ENCODE measurements at regions not wholly inside any gene's neighbourhood (a gene's known extent, or its start where the extent isn't known, plus 50 kb on each side); places are given as distances from the start of the nearest gene placed in this dataset.

- Histone ChIP-seq H3K9me3 (ENCODE audit: low read depth, low read length) (no peaks in the 10 kb centered on the region), H3K27ac (no peak overlapping the region), H3K4me3 (no peak overlapping the region), H3K36me3 (ENCODE audit: insufficient read depth, low read length) (no peaks in the 10 kb centered on the region), H3K9ac (ENCODE audit: insufficient read length) (no peak overlapping the region)
- no peak for TF ChIP-seq FOXP2 (optimal IDR thresholded peaks at IDR 0.05; ENCODE audit: control extremely low read depth, extremely low read length, insufficient read depth)
- TF ChIP-seq EZH2 (IDR thresholded peaks at IDR 0.05), result no peak
- TF ChIP-seq POLR2AphosphoS5 (IDR thresholded peaks at IDR 0.05; ENCODE audit: borderline replicate concordance, low read depth, low read length), result no peak
- no peak for DNase-seq (ENCODE audit: low read depth, low spot score)
Measured at GRCh38 chr16:65480281-65481091, 358.6 kb upstream of the CDH11 start.

DNA sequence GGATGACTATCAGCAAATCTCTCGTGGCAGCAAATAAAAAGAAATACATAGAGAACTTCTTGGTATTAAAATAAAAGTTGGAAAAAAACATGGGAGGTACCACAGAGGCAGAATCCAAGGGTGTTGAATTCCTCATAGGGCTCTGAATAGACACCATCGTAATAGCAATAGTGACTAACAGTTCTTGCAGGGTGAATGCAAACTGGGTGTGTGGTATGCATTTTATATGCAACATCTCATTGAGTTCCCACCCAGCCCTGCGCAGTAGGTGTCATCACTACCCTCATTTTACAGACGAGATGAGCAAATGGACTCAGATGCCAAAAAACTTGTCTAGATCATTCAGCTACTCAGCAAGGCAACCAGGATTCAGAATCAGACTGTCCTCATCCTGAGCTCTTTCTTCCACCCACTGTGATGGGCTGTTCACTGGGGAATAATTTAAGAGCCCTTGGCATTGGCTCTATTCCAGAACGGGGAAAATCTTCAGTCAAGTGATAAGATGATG, 354.6 kb upstream of the CDH11 start:
- no peak for TF ChIP-seq EZH2 (IDR thresholded peaks at IDR 0.05)
- no peak for TF ChIP-seq FOXP2 (optimal IDR thresholded peaks at IDR 0.05; ENCODE audit: control extremely low read depth, extremely low read length, insufficient read depth)
- no peak for TF ChIP-seq POLR2AphosphoS5 (IDR thresholded peaks at IDR 0.05; ENCODE audit: borderline replicate concordance, low read depth, low read length)
- Histone ChIP-seq H3K36me3 (ENCODE audit: insufficient read depth, low read length) (no peaks in the 10 kb centered on the region), H3K9me3 (ENCODE audit: low read depth, low read length) (no peaks in the 10 kb centered on the region), H3K27ac (no peak overlapping the region), H3K9ac (ENCODE audit: insufficient read length) (no peak overlapping the region), H3K4me3 (no peak overlapping the region)
- DNase-seq (ENCODE audit: low read depth, low spot score), result no peak

GRCh38 chr16:65473699-65474098, 351.8 kb upstream of the CDH11 start:
- DNase-seq (ENCODE audit: low read depth, low spot score), result no peak
- TF ChIP-seq EZH2 (IDR thresholded peaks at IDR 0.05) (no peak), FOXP2 (optimal IDR thresholded peaks at IDR 0.05; ENCODE audit: control extremely low read depth, extremely low read length, insufficient read depth) (no peak)
- Histone ChIP-seq H3K4me3 (no peak overlapping the region), H3K27ac (no peak overlapping the region), H3K9me3 (ENCODE audit: low read depth, low read length) (no peaks in the 10 kb centered on the region), H3K36me3 (ENCODE audit: insufficient read depth, low read length) (no peaks in the 10 kb centered on the region), H3K9ac (ENCODE audit: insufficient read length) (no peak overlapping the region)

DNA sequence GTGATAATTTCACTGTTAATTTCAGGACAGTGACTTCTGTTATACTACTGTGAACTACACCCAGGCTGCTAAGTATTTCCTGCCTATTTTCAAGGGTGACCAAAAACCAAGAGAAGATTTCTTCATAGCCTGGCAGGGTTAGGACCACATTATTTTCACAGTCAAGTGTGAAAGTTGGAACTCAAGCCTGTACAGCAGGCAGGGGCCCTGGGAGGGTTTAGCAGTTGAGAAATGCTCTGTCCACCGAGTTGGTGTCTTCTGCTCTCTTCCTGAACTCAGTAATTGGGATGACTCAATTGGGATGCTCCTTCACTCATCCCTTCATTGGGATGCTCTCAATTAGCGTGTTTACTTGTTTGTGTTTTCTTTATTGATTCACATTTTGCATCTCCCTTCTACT, 347.3 kb upstream of the CDH11 start:
- Histone ChIP-seq H3K4me3 (no peak overlapping the region), H3K36me3 (ENCODE audit: insufficient read depth, low read length) (no peaks in the 10 kb centered on the region), H3K9me3 (ENCODE audit: low read depth, low read length) (no peaks in the 10 kb centered on the region), H3K27ac (no peak overlapping the region), H3K9ac (ENCODE audit: insufficient read length) (no peak overlapping the region)
- no peak for TF ChIP-seq POLR2AphosphoS5 (IDR thresholded peaks at IDR 0.05; ENCODE audit: borderline replicate concordance, low read depth, low read length)
- TF ChIP-seq FOXP2 (optimal IDR thresholded peaks at IDR 0.05; ENCODE audit: control extremely low read depth, extremely low read length, insufficient read depth), result no peak
- TF ChIP-seq EZH2 (IDR thresholded peaks at IDR 0.05), result no peak
- no peak for DNase-seq (ENCODE audit: low read depth, low spot score)

- H3K9ac ChIP-seq (ENCODE audit: insufficient read length), result no peak overlapping the region
- H3K27ac ChIP-seq, result no peak overlapping the region
- H3K4me3 ChIP-seq, result no peak overlapping the region
- TF ChIP-seq POLR2AphosphoS5 (IDR thresholded peaks at IDR 0.05; ENCODE audit: borderline replicate concordance, low read depth, low read length), result no peak
- no peak for TF ChIP-seq EZH2 (IDR thresholded peaks at IDR 0.05)
- TF ChIP-seq FOXP2 (optimal IDR thresholded peaks at IDR 0.05; ENCODE audit: control extremely low read depth, extremely low read length, insufficient read depth), result no peak
- no peaks in the 10 kb centered on the region for H3K9me3 ChIP-seq (ENCODE audit: low read depth, low read length)
- DNase-seq (ENCODE audit: low read depth, low spot score), result no peak
- no peaks in the 10 kb centered on the region for H3K36me3 ChIP-seq (ENCODE audit: insufficient read depth, low read length)
Measured at GRCh38 chr16:65468133-65468532, 346.3 kb upstream of the CDH11 start.

GRCh38 chr16:65463652-65464260, 341.9 kb upstream of the CDH11 start:
- no peak overlapping the region for H3K9ac ChIP-seq (ENCODE audit: insufficient read length)
- DNase-seq (ENCODE audit: low read depth, low spot score), result no peak
- no peaks in the 10 kb centered on the region for H3K36me3 ChIP-seq (ENCODE audit: insufficient read depth, low read length)
- H3K9me3 ChIP-seq (ENCODE audit: low read depth, low read length), result no peaks in the 10 kb centered on the region
- H3K27ac ChIP-seq, result no peak overlapping the region
- TF ChIP-seq POLR2AphosphoS5 (IDR thresholded peaks at IDR 0.05; ENCODE audit: borderline replicate concordance, low read depth, low read length), result no peak
- no peak for TF ChIP-seq FOXP2 (optimal IDR thresholded peaks at IDR 0.05; ENCODE audit: control extremely low read depth, extremely low read length, insufficient read depth)
- no peak for TF ChIP-seq EZH2 (IDR thresholded peaks at IDR 0.05)
- no peak overlapping the region for H3K4me3 ChIP-seq

DNA sequence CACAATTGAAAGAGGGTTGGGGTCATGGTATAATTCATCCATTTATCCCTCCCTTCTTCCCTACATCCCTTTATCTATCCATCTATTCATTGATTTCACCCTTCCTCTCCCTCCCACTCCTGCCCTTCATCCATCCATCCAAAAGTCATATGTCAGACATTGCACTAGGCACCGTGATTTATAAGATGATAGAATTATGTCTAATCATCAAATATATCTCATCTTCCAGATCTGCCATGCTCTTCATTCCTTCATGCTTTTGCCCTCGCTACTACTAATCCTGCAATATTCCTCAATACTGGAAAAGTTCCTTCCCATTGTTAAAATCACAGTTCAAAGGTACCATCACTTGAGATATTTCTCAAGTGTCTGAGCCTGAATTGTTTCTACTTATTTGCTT, 335.2 kb upstream of the CDH11 start:
- H3K27ac ChIP-seq, result no peak overlapping the region

GRCh38 chr16:65455761-65456160, 333.9 kb upstream of the CDH11 start:
- H3K36me3 ChIP-seq (ENCODE audit: insufficient read depth, low read length), result no peaks in the 10 kb centered on the region
- no peak overlapping the region for H3K27ac ChIP-seq
- H3K4me3 ChIP-seq, result no peak overlapping the region
- TF ChIP-seq FOXP2 (optimal IDR thresholded peaks at IDR 0.05; ENCODE audit: control extremely low read depth, extremely low read length, insufficient read depth), result no peak
- no peak for TF ChIP-seq POLR2AphosphoS5 (IDR thresholded peaks at IDR 0.05; ENCODE audit: borderline replicate concordance, low read depth, low read length)
- no peak for DNase-seq (ENCODE audit: low read depth, low spot score)
- no peak overlapping the region for H3K9ac ChIP-seq (ENCODE audit: insufficient read length)
- no peaks in the 10 kb centered on the region for H3K9me3 ChIP-seq (ENCODE audit: low read depth, low read length)

More for the DNA sequence above, 335.2 kb upstream of the CDH11 start:
- H3K36me3 ChIP-seq (ENCODE audit: insufficient read depth, low read length), result no peaks in the 10 kb centered on the region
- H3K9me3 ChIP-seq (ENCODE audit: low read depth, low read length), result no peaks in the 10 kb centered on the region
- no peak overlapping the region for H3K4me3 ChIP-seq
- no peak overlapping the region for H3K9ac ChIP-seq (ENCODE audit: insufficient read length)
- DNase-seq (ENCODE audit: low read depth, low spot score), result no peak
- TF ChIP-seq POLR2AphosphoS5 (IDR thresholded peaks at IDR 0.05; ENCODE audit: borderline replicate concordance, low read depth, low read length), result no peak
- no peak for TF ChIP-seq FOXP2 (optimal IDR thresholded peaks at IDR 0.05; ENCODE audit: control extremely low read depth, extremely low read length, insufficient read depth)
- TF ChIP-seq EZH2 (IDR thresholded peaks at IDR 0.05), result no peak
